CD4-positive, CD25-positive, alpha-beta regulatory T cell (primary cell): ENCODE measurements at regions not wholly inside any gene's neighbourhood (a gene's known extent, or its start where the extent isn't known, plus 50 kb on each side); places are given as distances from the start of the nearest gene placed in this dataset.
A peak's percentile ranks its signal among the peaks of the same experiment; 100 is the strongest.
"Not testable (repeated sequence)": the region's sequence is repeated elsewhere in the genome, so short reads cannot be mapped to it uniquely, and the experiment has no call there.

Experiments used
- ATAC-seq, 2 donors: fragments of 150-1000 bp; cut with Tn5 transposase; one replicate each; pipeline ENCODE4 v1.10.0; 2021; ENCODE audit warnings: low read depth in 2 of 2, moderate number of reproducible peaks in 2 of 2, moderate library complexity in 1 of 2
- DNase-seq, 3 donors: peaks; one replicate each; pipeline versions ENCODE4 v3.0.0 to v3.0.0-alpha.2; 2012 to 2022; ENCODE audit warnings: mixed read lengths in 1 of 3
- H3K27ac ChIP-seq: one replicate; pipeline ENCODE4 v1.7.0; 2013; ENCODE audit warnings: mild to moderate bottlenecking, low read length; ENCODE audit not compliant: insufficient read depth, poor library complexity, severe bottlenecking
- H3K27me3 ChIP-seq: one replicate; pipeline ENCODE4 v1.7.0; 2013; ENCODE audit warnings: low read length; ENCODE audit not compliant: control insufficient read depth, insufficient read depth
- H3K36me3 ChIP-seq: one replicate; pipeline ENCODE4 v1.7.0; 2013; ENCODE audit warnings: mild to moderate bottlenecking, low read length, moderate library complexity; ENCODE audit not compliant: control insufficient read depth, insufficient read depth
- H3K4me1 ChIP-seq: 2 replicates; pipeline ENCODE4 v1.7.0; 2013; ENCODE audit warnings: mild to moderate bottlenecking, low read length; ENCODE audit not compliant: insufficient read depth, control insufficient read depth, poor library complexity, severe bottlenecking
- H3K4me3 ChIP-seq: one replicate; pipeline ENCODE4 v1.7.0; 2013; ENCODE audit warnings: low read depth, mild to moderate bottlenecking, low read length, moderate library complexity
- H3K9me3 ChIP-seq, 2 experiments: 1 replicate in 1 of 2; 2 replicates in 1 of 2; pipeline ENCODE4 v1.7.0; 2013; ENCODE audit warnings: low read length in 2 of 2, mild to moderate bottlenecking in 1 of 2, moderate library complexity in 1 of 2; ENCODE audit not compliant: control insufficient read depth in 2 of 2
- H3K27ac Mint-ChIP-seq, 3 donors: one replicate each; pipeline ENCODE4 v1.8.0; 2020 to 2022; ENCODE audit warnings: mild to moderate bottlenecking in 3 of 3, mixed read lengths in 3 of 3, moderate library complexity in 2 of 3
- H3K27me3 Mint-ChIP-seq: one replicate; pipeline ENCODE4 v1.8.0; 2022; ENCODE audit warnings: mild to moderate bottlenecking, mixed read lengths
- H3K36me3 Mint-ChIP-seq: one replicate; pipeline ENCODE4 v1.8.0; 2020; ENCODE audit warnings: mixed read lengths
- H3K4me1 Mint-ChIP-seq, 4 donors: one replicate each; pipeline ENCODE4 v1.8.0; 2020 to 2022; ENCODE audit warnings: mixed read lengths in 4 of 4, mild to moderate bottlenecking in 1 of 4
- H3K4me3 Mint-ChIP-seq, 4 donors: one replicate each; pipeline ENCODE4 v1.8.0; 2020 to 2022; ENCODE audit warnings: mild to moderate bottlenecking in 4 of 4, mixed read lengths in 4 of 4, moderate library complexity in 3 of 4
- H3K9me3 Mint-ChIP-seq, 7 donors: one replicate each; pipeline ENCODE4 v1.8.0; 2020 to 2022; ENCODE audit warnings: mixed read lengths in 7 of 7, mild to moderate bottlenecking in 3 of 7, moderate library complexity in 2 of 7

- not testable (repeated sequence) for H3K4me1 Mint-ChIP-seq, ATAC-seq, H3K4me3 Mint-ChIP-seq, H3K27me3 Mint-ChIP-seq, H3K4me1 ChIP-seq, H3K27ac Mint-ChIP-seq, H3K9me3 Mint-ChIP-seq, H3K9me3 ChIP-seq, H3K27me3 ChIP-seq, H3K36me3 ChIP-seq, H3K36me3 Mint-ChIP-seq, H3K27ac ChIP-seq, DNase-seq, H3K4me3 ChIP-seq
Observed at GRCh38 chr2:17204214-17204613, 314.0 kb downstream of the RAD51AP2 start.

- H3K27me3 ChIP-seq, ATAC-seq, H3K4me3 ChIP-seq, H3K36me3 Mint-ChIP-seq, H3K4me1 ChIP-seq, H3K27ac Mint-ChIP-seq, H3K36me3 ChIP-seq, H3K27ac ChIP-seq, H3K4me1 Mint-ChIP-seq, DNase-seq, H3K27me3 Mint-ChIP-seq, H3K4me3 Mint-ChIP-seq, H3K9me3 ChIP-seq: not testable (repeated sequence)
- H3K9me3 Mint-ChIP-seq: peaks cover 0 to 12% (median 4%) of the 10 kb centered on the region in 7 donors
Observed at GRCh38 chr2:17202628-17203027, 315.6 kb downstream of the RAD51AP2 start.

GRCh38 chr2:17199741-17200140, 318.5 kb downstream of the RAD51AP2 start:
- no peaks in the 10 kb centered on the region for H3K27me3 Mint-ChIP-seq
- no peak for ATAC-seq

DNA sequence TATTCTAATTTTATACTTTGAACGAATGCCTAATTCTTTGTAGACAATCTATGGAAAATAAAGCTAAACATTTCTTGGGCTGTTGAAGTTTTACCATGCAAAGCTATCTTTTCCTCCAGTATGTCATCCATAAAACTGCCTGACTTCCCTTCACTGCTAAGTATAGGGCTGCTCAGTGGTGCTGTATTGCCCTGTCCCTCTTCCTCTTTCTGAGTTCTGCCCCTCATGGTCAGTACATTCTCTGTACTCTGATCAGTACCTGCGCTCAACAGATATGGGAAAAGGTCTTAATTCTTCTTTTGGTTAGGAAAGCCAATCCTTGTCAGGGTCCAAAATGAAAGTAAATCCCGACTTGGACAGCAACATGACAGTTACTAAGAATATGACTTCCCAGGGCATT, 321.9 kb downstream of the RAD51AP2 start:
- no peak overlapping the region for H3K27ac Mint-ChIP-seq
- no peaks in the 10 kb centered on the region for H3K27me3 Mint-ChIP-seq
- DNase-seq (no peak), ATAC-seq (no peak)
- Histone ChIP-seq H3K27ac (no peak overlapping the region), H3K36me3 (no peaks in the 10 kb centered on the region), H3K9me3 (no peaks in the 10 kb centered on the region), H3K4me3 (no peak overlapping the region), H3K27me3 (no peaks in the 10 kb centered on the region), H3K4me1 (no peaks in the 10 kb centered on the region)
- no peak overlapping the region for H3K4me3 Mint-ChIP-seq
- peaks cover 0 to 12% (median 6%) of the 10 kb centered on the region in 7 donors for H3K9me3 Mint-ChIP-seq
- no peaks in the 10 kb centered on the region for H3K4me1 Mint-ChIP-seq
- no peaks in the 10 kb centered on the region for H3K36me3 Mint-ChIP-seq

More at GRCh38 chr2:17199741-17200140, 318.5 kb downstream of the RAD51AP2 start:
- H3K36me3 Mint-ChIP-seq: no peaks in the 10 kb centered on the region
- H3K4me3 Mint-ChIP-seq: no peak overlapping the region
- Histone ChIP-seq H3K27ac (no peak overlapping the region), H3K4me1 (no peaks in the 10 kb centered on the region), H3K27me3 (no peaks in the 10 kb centered on the region), H3K4me3 (no peak overlapping the region), H3K36me3 (no peaks in the 10 kb centered on the region), H3K9me3 (no peaks in the 10 kb centered on the region)
- H3K27ac Mint-ChIP-seq: no peak overlapping the region
- no peaks in the 10 kb centered on the region for H3K4me1 Mint-ChIP-seq
- DNase-seq: no peak
- H3K9me3 Mint-ChIP-seq: peaks cover 0 to 10% (median 6%) of the 10 kb centered on the region in 7 donors

DNA sequence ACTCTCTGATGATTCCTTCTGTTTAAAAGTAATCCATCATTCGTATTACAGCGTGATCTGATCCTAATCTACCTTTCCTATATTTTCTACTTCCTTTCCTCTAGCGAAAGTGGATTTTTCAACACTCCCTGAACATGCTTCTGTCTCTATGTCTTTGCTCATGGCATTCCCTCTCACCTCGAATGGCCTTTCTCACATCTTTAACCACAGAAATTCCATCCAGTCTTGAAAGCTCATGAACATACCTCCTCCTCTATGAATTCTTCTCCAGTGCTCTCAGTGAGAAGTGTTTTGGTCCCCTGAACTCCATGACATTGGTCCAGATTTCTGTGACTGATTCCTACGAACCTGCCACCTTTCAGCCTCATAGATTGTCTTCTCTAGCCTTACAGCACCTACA, 323.2 kb downstream of the RAD51AP2 start:
- H3K4me1 Mint-ChIP-seq: no peaks in the 10 kb centered on the region
- no peak overlapping the region for H3K4me3 Mint-ChIP-seq
- Histone ChIP-seq H3K9me3 (no peaks in the 10 kb centered on the region), H3K27me3 (no peaks in the 10 kb centered on the region), H3K4me3 (no peak overlapping the region), H3K27ac (no peak overlapping the region), H3K4me1 (no peaks in the 10 kb centered on the region), H3K36me3 (no peaks in the 10 kb centered on the region)
- no peaks in the 10 kb centered on the region for H3K36me3 Mint-ChIP-seq
- H3K27me3 Mint-ChIP-seq: no peaks in the 10 kb centered on the region
- peaks cover 0 to 12% (median 5%) of the 10 kb centered on the region in 7 donors for H3K9me3 Mint-ChIP-seq
- ATAC-seq (no peak), DNase-seq (no peak)
- no peak overlapping the region for H3K27ac Mint-ChIP-seq

DNA sequence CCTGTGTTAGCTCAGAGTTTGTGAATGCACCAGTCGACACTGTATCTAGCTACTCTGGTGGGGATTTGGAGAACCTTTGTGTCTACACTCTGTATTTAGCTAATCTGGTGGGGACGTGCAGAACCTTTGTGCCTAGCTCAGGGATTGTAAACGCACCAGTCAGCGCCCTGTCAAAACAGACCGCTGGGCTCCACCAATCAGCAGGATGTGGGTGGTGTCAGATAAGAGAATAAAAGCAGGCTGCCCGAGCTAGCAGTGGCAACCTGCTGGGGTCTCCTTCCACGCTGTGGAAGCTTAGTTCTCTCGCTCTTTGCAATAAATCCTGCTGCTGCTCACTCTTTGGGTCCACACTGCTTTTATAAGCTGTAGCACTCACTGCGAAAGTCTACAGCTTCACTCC, 324.2 kb downstream of the RAD51AP2 start:
- H3K36me3 ChIP-seq: no peaks in the 10 kb centered on the region
- Mint-ChIP-seq H3K27ac (no peak overlapping the region), H3K9me3 (peaks cover 0 to 12% (median 4%) of the 10 kb centered on the region in 7 donors), H3K27me3 (no peaks in the 10 kb centered on the region), H3K4me1 (no peaks in the 10 kb centered on the region), H3K4me3 (no peak overlapping the region), H3K36me3 (no peaks in the 10 kb centered on the region)
- ATAC-seq (no peak), DNase-seq (no peak)
- no peaks in the 10 kb centered on the region for H3K27me3 ChIP-seq
- H3K9me3 ChIP-seq: no peaks in the 10 kb centered on the region
- no peaks in the 10 kb centered on the region for H3K4me1 ChIP-seq
- H3K27ac ChIP-seq: no peak overlapping the region
- no peak overlapping the region for H3K4me3 ChIP-seq

- H3K4me3 Mint-ChIP-seq, H3K4me3 ChIP-seq: not testable (repeated sequence)
Observed at GRCh38 chr2:17193433-17193890, 324.8 kb downstream of the RAD51AP2 start.

DNA sequence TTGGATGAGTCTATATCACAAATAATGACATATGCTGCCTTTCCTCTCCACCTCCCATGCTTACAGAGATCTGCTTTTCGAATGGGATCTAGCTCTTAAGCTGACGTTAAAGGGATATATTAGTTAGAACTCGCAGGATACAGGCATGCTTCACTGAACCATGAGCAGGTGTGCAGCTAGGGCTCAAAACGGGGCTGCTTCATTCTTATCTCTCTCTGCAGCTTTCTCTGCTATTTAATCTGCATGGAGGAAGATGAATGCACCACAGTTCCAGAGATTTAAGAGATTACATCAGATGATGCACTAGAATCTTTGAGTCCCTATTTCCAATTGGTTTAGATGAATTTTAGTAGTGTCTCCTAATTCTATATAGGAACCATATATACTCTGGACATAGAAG, 327.0 kb downstream of the RAD51AP2 start:
- no peak for DNase-seq

More at GRCh38 chr2:17193433-17193890, 324.8 kb downstream of the RAD51AP2 start:
- not testable (repeated sequence) for H3K36me3 Mint-ChIP-seq, ATAC-seq, H3K27me3 Mint-ChIP-seq, H3K36me3 ChIP-seq, H3K4me1 Mint-ChIP-seq, H3K27ac ChIP-seq, H3K4me1 ChIP-seq, DNase-seq, H3K27ac Mint-ChIP-seq, H3K27me3 ChIP-seq, H3K9me3 ChIP-seq
- H3K9me3 Mint-ChIP-seq: peaks cover 0 to 13% (median 3%) of the 10 kb centered on the region in 7 donors

More for the DNA sequence above, 327.0 kb downstream of the RAD51AP2 start:
- H3K27me3 ChIP-seq: no peaks in the 10 kb centered on the region
- Mint-ChIP-seq H3K36me3 (no peaks in the 10 kb centered on the region), H3K27ac (peak overlapping the region in 1 of 3 donors; percentile 29), H3K9me3 (peaks cover 0 to 12% (median 4%) of the 10 kb centered on the region in 7 donors), H3K4me3 (no peak overlapping the region), H3K27me3 (no peaks in the 10 kb centered on the region), H3K4me1 (no peaks in the 10 kb centered on the region)
- H3K36me3 ChIP-seq: no peaks in the 10 kb centered on the region
- H3K4me1 ChIP-seq: no peaks in the 10 kb centered on the region
- H3K27ac ChIP-seq: no peak overlapping the region
- ATAC-seq: no peak
- H3K4me3 ChIP-seq: no peak overlapping the region
- no peaks in the 10 kb centered on the region for H3K9me3 ChIP-seq
